ENCODE measurements at regions not wholly inside any gene's neighbourhood (a gene's known extent, or its start where the extent isn't known, plus 50 kb on each side); places are given as distances from the start of the nearest gene placed in this dataset.

DNA sequence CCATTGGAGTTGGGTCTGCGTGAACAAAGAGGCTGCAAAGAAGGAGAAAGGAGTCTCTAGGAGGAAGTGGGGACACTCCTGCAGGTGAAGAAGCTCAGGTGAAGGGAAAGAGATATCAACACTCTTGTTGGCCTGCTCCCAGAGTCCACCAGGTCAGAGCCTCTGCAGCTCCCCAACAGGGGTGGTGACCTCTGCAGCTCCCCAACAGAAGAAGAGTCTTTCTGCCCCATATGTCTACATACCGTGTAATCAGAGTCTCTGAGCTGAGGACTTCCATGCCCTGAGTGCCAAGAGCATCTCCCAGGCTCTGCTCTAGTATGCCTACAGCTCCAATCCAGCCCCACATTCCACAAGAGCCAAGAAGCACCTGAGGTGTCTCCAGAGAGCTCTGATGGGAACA lies 67.4 kb upstream of the TRPC7 start:
- H3K27me3 ChIP-seq: no peaks in the 10 kb centered on the region
- 48 to 81% (median 74%) methylated on average over 2 of the region's 2 CpGs for WGBS, 5 donors

GRCh38 chr5:136430081-136430480 lies 64.7 kb upstream of the TRPC7 start:
- DNase-seq: no peak
- no peaks in the 10 kb centered on the region for H3K27me3 ChIP-seq
- TF ChIP-seq EP300 (IDR thresholded peaks at IDR 0.05): no peak
- no peak for TF ChIP-seq POLR2AphosphoS5 (IDR thresholded peaks at IDR 0.05)
- TF ChIP-seq CTCF (IDR thresholded peaks at IDR 0.05): no peak
- TF ChIP-seq POLR2A (IDR thresholded peaks at IDR 0.05): no peak
- H3K4me3 ChIP-seq: no peak overlapping the region
- intact Hi-C loops (cut with DNase I; ENCODE audit: low total_unique reads): no loop called here
- no peaks in the 10 kb centered on the region for H3K9me3 ChIP-seq
- no peaks in the 10 kb centered on the region for H3K36me3 ChIP-seq
- no peaks in the 10 kb centered on the region for H3K4me1 ChIP-seq
- no peak overlapping the region for H3K27ac ChIP-seq

More for the DNA sequence above, 67.4 kb upstream of the TRPC7 start:
- Histone ChIP-seq H3K4me1 (no peaks in the 10 kb centered on the region), H3K27ac (no peak overlapping the region), H3K9me3 (no peaks in the 10 kb centered on the region), H3K4me3 (no peak overlapping the region), H3K36me3 (no peaks in the 10 kb centered on the region)
- intact Hi-C loops (cut with DNase I; ENCODE audit: low total_unique reads): no loop called here
- no peak for TF ChIP-seq POLR2AphosphoS5 (IDR thresholded peaks at IDR 0.05)
- no peak for TF ChIP-seq CTCF (IDR thresholded peaks at IDR 0.05)
- no peak for TF ChIP-seq EP300 (IDR thresholded peaks at IDR 0.05)
- no peak for TF ChIP-seq POLR2A (IDR thresholded peaks at IDR 0.05)
- DNase-seq: no peak

- no peak for DNase-seq
- Histone ChIP-seq H3K36me3 (no peaks in the 10 kb centered on the region), H3K27ac (no peak overlapping the region), H3K27me3 (no peaks in the 10 kb centered on the region), H3K4me3 (no peak overlapping the region), H3K4me1 (no peaks in the 10 kb centered on the region), H3K9me3 (no peaks in the 10 kb centered on the region)
- WGBS, 5 donors: 78 to 97% (median 89%) methylated on average over 2 of the region's 2 CpGs
- TF ChIP-seq EP300 (IDR thresholded peaks at IDR 0.05): no peak
- TF ChIP-seq CTCF (IDR thresholded peaks at IDR 0.05): no peak
- TF ChIP-seq POLR2A (IDR thresholded peaks at IDR 0.05): no peak
- no peak for TF ChIP-seq POLR2AphosphoS5 (IDR thresholded peaks at IDR 0.05)
- intact Hi-C loops (cut with DNase I; ENCODE audit: low total_unique reads): no loop called here
Observed at GRCh38 chr5:136427426-136427825, 62.1 kb upstream of the TRPC7 start.

GRCh38 chr5:136425921-136426320 lies 60.6 kb upstream of the TRPC7 start:
- Histone ChIP-seq H3K27me3 (no peaks in the 10 kb centered on the region), H3K9me3 (no peaks in the 10 kb centered on the region), H3K4me3 (no peak overlapping the region), H3K27ac (no peak overlapping the region), H3K4me1 (no peaks in the 10 kb centered on the region), H3K36me3 (no peaks in the 10 kb centered on the region)
- TF ChIP-seq POLR2A (IDR thresholded peaks at IDR 0.05): no peak
- TF ChIP-seq EP300 (IDR thresholded peaks at IDR 0.05): no peak
- TF ChIP-seq CTCF (IDR thresholded peaks at IDR 0.05): no peak
- no peak for TF ChIP-seq POLR2AphosphoS5 (IDR thresholded peaks at IDR 0.05)
- no peak for DNase-seq
- intact Hi-C loops (cut with DNase I; ENCODE audit: low total_unique reads): no loop called here
- 53 to 70% (median 59%) methylated on average over 3 of the region's 3 CpGs for WGBS, 5 donors
